ENCODE measurements at regions not wholly inside any gene's neighbourhood (a gene's known extent, or its start where the extent isn't known, plus 50 kb on each side); places are given as distances from the start of the nearest gene placed in this dataset.

DNA sequence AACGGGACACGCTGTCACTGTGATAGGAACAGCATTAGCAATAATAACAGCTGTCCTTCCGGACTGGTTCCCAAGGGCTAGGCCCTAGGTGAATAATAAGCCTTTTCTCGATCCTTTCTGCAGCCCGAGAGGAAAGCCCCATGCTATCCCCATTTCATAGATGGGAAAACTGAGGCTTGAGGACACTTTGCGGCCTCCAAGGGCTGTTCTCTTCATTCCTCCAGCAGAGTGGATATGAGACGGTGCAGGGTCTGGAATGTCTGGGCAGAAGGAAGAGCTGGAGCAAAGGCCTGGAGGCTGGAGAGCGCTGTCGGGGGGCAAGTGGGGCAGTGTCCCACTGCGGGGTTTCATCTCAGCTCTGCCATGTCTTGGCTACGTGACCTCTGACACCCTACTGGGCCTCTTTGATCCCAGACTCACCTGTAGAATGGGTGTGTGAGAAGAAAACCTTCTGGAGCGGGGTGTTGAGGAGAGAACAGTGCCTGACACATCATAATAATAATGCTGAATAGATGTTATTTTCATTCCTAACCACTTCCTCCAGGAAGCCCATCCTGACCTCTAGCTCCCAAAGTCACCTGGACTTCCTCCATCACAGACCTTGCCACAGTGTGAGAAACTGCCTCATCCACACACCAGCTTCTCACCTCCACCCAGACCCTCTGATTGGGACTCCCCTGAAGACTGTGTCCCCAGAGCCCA lies 74.8 kb downstream of the CEBPB start:
- TF ChIP-seq POLR2A (IDR thresholded peaks at IDR 0.05; ENCODE audit: low read length) = no peak
- no peak for TF ChIP-seq GATA1 (IDR thresholded peaks at IDR 0.05; ENCODE audit: low read depth, low read length)
